ENCODE measurements at regions not wholly inside any gene's neighbourhood (a gene's known extent, or its start where the extent isn't known, plus 50 kb on each side); places are given as distances from the start of the nearest gene placed in this dataset.

DNA sequence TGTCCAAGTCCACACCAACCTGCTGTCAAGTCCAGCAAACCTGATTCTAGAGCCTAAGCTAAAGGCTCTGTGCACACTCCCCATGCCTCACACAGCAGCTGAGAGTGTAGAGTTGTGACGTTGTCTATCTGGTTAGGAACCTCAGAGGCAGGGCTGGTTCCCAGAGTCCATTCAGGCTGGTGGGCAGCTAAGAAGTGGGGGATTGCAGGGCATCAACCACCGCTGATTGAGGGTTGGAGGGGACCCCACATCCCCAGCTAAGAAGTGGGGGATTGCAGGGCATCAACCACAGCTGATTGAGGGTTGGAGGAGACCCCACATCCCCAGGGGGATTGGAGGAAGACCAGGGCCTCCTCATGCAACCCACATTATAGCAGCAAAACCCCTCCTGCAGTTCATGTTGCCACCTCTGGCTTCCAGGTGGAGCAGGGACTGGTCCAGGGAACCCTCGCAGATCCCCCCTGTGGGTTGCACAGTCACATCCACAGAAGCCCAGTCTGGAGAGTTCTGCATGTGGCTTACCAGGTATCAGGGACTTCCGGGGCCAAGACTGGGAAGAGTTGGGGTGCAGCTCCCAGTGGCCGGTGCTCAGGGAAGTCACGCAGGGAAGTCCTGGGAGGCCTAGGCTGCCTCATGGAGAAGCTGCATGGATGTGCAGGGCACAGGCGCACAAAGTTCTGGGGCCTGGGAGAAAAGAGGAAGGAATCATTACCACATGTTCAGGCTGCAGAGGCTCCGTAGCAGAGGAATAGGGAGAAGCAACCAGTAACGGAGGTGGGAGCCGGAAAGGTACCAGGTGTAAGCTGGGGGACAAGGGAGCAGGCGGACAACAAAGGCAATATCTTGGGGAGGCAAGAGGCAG lies 71.4 kb upstream of the PCSK6 start:
- Histone ChIP-seq H3K27ac (no peak overlapping the region), H3K27me3 (peaks cover 3% of the 10 kb centered on the region; the same call in 1 of the 2 replicates), H3K36me3 (no peaks in the 10 kb centered on the region), H3K4me3 (no peak overlapping the region), H3K4me1 (peaks cover 12% of the 10 kb centered on the region; the same call in 1 of the 2 replicates), H3K9me3 (replicated peaks) (no peaks in the 10 kb centered on the region)
- no peak for DNase-seq

DNA sequence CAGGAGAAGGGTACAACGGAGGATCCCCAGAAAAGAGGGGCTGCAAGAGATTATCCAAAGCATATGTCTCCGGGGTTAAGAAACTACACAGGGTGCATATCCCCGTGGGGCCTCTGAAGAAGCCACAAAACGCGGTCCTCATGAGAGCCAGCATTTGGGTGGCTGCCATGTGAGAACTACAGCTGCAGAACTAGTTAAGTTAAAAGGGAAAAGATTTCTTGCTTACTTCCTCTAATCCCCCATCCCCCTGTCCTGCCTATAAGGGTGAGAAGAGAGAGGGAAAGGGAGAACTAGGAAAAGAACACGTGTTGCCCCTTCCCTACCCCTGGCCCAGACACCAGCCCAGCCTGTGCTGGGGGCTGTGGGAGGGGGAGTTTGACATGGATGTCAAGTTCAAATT lies 70.4 kb upstream of the PCSK6 start:
- H3K4me3 ChIP-seq: no peak overlapping the region
- H3K9me3 ChIP-seq (replicated peaks): no peaks in the 10 kb centered on the region
- DNase-seq: peak in 1 of 2 experiments; percentile 31
- no peak overlapping the region for H3K27ac ChIP-seq
- peaks cover 3% of the 10 kb centered on the region; the same call in 1 of the 2 replicates for H3K27me3 ChIP-seq
- peaks cover 12% of the 10 kb centered on the region; the same call in 1 of the 2 replicates for H3K4me1 ChIP-seq
- no peaks in the 10 kb centered on the region for H3K36me3 ChIP-seq

DNA sequence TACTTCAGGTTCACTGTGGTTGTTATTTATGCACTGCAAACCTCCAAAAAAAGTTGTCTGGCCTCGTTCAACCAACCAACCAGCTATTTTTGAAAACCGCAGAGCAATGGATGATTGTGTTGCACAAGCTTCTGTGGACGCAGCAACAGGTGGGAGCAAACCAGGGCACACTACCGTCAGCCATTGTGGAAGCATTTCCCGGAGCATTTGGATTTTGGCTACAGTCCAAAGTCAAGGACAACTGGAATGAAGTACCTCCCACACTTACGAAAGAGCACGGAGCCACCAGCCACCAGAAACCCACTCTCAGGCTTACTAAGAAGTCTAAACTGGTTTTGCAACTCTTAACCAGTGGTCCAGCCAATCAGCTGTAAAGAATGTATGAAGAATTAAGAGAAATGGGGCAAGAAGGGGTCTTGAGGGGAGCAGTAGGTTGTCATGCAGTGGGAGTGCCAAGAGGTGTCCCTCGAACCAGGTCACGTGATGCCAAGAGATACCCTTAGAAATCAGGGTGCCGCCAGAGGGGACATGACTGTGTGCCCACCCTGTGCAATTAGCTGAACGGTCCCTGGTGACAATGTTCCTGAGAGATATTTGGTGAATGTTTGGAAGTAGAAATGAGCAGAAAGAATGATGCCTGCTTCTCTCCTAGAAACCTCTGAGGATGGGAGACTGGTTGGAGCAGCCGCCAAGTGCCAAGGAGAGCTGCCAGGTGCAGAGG lies 68.9 kb upstream of the PCSK6 start:
- no peak overlapping the region for H3K27ac ChIP-seq
- peaks cover 12% of the 10 kb centered on the region; the same call in 1 of the 2 replicates for H3K4me1 ChIP-seq
- peak; percentile 75 to 90 for DNase-seq
- H3K9me3 ChIP-seq (replicated peaks): no peaks in the 10 kb centered on the region
- H3K36me3 ChIP-seq: no peaks in the 10 kb centered on the region
- H3K27me3 ChIP-seq: no peaks in the 10 kb centered on the region
- no peak overlapping the region for H3K4me3 ChIP-seq

DNA sequence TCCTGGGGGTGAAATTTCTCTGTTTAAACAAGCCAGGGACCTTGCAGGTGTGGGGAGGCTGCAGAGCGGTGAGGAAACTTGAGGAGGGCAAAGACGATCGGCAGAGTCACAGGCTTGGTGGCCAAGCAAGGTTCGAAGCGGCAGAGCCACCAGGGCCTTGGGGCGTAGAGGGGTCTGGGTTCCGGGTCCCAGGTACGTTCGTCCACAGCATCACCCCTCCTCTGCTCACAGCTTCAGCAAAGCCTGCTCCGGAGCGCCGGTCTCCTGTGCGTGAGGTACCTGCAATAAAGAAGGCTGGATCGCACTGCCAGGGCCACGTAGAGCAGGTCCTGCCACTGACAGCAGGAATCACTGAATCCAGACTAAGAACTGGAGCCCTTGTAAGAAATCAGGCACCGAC lies 66.8 kb upstream of the PCSK6 start:
- H3K27ac ChIP-seq: no peak overlapping the region
- H3K27me3 ChIP-seq: no peaks in the 10 kb centered on the region
- H3K4me3 ChIP-seq: no peak overlapping the region
- H3K36me3 ChIP-seq: no peaks in the 10 kb centered on the region
- H3K9me3 ChIP-seq (replicated peaks): no peaks in the 10 kb centered on the region
- no peak for DNase-seq
- peaks cover 12% of the 10 kb centered on the region; the same call in 1 of the 2 replicates for H3K4me1 ChIP-seq

DNA sequence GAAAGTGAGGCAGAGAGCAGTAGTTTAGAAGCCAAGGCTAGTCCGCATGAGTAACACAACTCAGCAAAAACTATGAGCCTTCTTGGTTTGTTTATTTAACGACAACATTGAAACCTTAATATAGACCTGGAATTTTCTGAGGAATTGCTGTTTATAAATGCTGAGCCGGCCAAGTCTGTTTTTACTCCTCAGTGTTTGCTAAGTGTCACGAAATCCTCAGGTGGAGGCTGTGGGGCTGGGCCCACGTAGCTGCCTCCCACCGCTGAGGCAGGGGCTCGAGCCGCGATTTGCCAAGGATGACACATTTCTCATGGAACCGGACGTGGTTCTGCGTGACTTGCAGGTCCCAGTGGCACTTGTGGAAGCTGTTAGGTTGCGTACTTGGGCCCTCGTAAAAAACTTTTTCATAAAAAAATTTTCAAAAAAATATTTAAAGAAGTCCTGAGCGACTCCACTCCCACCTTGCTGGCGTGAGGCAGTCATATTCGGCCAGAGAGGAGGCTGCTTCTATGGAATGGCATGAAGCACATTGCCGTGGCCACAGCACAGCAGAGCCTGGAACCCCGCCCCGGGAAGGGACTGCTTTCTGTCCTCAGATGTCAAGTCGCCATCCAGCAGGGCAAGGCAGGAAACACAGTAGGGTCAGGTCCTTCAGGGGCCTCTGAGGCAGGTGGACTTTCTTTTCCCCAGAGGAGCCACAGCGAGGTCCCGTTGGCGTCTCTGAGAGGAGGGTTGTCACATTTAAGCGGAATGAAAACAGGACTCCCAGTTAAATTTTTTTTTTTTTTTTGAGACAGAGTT lies 64.8 kb upstream of the PCSK6 start:
- no peaks in the 10 kb centered on the region for H3K27me3 ChIP-seq
- no peak for DNase-seq
- H3K36me3 ChIP-seq: no peaks in the 10 kb centered on the region
- H3K4me3 ChIP-seq: no peak overlapping the region
- peaks cover 9% of the 10 kb centered on the region; the same call in 1 of the 2 replicates for H3K4me1 ChIP-seq
- no peaks in the 10 kb centered on the region for H3K9me3 ChIP-seq (replicated peaks)
- no peak overlapping the region for H3K27ac ChIP-seq

DNA sequence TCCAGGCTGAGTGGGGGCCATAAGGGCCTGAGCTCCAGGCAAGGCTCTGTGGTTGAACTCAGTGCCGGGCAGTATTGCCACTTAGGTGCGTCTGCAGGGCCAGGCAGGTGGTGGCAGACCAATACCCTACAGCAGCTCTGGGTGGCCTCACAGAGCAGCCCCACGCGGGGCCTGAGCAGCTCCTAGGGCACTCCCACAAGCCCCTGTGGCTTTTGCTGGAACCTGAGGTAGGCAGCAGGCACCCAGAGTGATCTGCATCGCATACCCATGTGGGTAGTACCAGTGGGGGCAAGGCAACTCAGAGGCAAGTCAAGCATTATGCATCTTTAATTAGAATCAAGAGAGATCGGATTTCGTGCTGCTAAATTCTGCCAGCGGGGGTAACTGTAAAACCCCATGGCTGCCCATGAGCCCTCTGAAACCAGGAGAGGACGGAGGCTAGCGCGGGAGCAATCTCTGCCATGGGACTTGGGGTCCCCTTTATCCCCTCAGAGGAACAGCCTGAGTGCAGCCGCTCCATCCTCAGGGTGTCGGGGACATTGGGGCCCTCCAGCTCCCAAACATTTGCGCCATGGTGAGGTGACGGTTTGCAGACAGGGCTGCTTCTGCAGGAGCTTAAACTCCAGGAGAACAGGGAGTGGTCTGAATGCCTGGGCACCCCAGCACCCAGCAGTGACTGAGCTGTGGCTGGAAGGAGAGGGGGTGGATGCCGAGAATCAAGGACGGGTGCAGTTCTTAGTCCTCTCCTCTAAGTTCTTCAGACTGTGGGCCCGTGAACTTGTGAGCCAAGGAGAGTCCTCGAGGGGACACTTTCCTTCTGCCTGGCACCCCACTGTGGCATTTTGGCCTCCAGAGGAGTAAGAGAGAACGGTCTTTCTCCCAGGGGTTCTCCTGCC lies 62.4 kb upstream of the PCSK6 start:
- no peaks in the 10 kb centered on the region for H3K27me3 ChIP-seq
- no peaks in the 10 kb centered on the region for H3K9me3 ChIP-seq (replicated peaks)
- no peak overlapping the region for H3K27ac ChIP-seq
- no peaks in the 10 kb centered on the region for H3K4me1 ChIP-seq
- no peaks in the 10 kb centered on the region for H3K36me3 ChIP-seq
- H3K4me3 ChIP-seq: no peak overlapping the region
- DNase-seq: no peak

DNA sequence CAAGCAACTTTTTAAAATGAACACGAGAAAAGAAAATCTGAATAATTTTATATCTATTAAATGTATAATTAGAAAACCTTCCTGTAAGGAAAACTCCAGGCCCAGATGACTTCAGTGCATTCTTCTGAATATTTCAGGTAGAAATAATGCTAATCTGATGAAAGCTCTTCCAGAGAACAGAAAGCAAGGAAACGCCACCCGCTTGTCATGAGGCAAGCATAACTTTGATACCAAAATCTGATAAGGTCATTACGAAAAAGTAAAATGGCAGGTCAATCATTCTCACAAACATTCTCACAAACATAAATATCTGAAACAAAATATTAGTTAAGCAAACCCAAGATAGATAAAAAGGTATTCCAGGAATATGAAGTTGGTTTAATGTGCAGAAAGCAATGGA lies 60.6 kb upstream of the PCSK6 start:
- Histone ChIP-seq H3K4me3 (no peak overlapping the region), H3K27me3 (no peaks in the 10 kb centered on the region), H3K27ac (no peak overlapping the region), H3K9me3 (replicated peaks) (no peaks in the 10 kb centered on the region), H3K4me1 (no peaks in the 10 kb centered on the region), H3K36me3 (no peaks in the 10 kb centered on the region)
- DNase-seq: no peak

DNA sequence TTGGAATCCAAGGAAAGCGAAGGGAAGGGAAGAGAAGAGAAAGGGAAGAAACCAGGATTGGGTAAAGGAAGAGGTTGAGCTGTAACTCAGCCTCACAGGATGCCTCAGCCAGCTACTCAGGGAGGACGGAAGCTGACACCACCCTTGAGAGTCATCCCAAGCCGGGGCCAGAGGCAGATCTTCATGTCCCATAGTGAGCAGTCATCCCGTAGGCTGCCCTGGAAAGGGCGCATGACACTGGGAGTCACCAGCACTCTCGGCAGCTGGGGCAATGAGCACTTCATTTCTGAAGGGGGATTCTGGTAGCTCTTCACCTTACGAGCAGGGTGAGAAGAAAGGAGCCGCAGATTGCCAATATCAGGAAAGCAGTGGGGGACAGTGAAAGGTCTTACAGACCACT lies 60.1 kb upstream of the PCSK6 start:
- Histone ChIP-seq H3K9me3 (replicated peaks) (no peaks in the 10 kb centered on the region), H3K27me3 (no peaks in the 10 kb centered on the region), H3K36me3 (no peaks in the 10 kb centered on the region), H3K27ac (no peak overlapping the region), H3K4me3 (no peak overlapping the region), H3K4me1 (no peaks in the 10 kb centered on the region)
- no peak for DNase-seq

DNA sequence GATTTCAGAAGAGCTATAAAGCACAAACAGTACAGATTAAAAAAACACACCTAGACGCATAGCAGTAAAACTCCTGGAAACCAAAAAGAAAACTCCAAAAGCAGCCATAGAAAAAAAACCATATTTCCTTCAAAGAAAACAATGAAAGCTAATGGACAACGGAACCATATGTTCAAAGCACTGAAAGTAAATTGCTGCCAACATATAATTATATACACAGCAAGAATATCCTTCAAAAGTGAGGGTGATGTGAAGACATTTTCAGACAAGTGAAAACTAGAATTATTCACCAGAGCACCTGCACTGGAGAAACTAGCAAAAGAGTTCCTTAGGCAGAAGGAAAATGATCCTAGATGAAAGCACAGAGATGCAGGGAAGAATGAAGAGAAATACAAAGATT lies 58.2 kb upstream of the PCSK6 start:
- DNase-seq: no peak
- Histone ChIP-seq H3K27ac (no peak overlapping the region), H3K9me3 (replicated peaks) (no peaks in the 10 kb centered on the region), H3K4me1 (no peaks in the 10 kb centered on the region), H3K36me3 (no peaks in the 10 kb centered on the region), H3K4me3 (no peak overlapping the region), H3K27me3 (no peaks in the 10 kb centered on the region)

DNA sequence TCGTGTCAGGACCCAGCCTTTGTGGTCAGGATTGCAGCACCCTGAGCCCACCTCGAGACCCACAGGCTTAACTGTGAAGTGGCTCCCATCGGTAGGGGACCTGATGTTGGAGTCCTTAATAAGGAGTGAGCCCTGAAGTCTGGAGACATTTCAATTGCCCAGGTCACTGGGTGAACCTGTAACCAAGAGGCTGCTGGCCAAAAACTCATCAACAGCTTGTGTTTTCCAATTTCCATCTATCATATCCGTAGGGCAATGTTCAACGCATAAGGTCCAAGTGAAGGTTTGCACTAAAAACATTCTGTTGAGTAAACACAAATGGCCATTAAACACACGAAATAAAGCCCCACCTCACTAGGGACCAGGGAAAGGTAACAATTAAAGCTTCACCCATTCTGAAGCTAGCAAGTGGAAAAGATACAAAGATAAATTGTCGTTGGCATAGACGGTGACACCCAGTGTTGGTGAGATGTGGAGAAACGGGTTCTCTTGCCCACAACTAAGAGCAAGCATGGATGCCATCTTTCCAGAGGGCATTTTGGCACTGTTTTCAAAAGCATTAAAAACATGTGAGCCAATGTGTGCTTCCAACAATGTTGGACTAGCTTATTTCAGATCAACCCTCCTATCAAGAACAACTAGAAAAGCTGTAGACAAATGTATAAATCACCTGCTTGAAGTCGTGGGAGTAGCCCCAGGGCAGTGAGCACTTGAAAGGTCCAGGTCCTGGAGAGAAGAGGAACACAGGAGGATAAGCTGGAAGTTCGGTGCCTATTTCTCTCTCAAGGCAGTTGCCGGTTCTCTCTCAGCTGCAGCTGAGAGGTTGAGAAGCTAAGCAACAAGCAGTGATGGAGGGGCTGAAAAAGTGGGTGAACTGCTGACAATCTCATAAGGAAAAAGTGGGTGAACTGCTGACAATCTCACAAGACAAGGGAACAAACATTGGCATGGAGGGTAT lies 56.3 kb upstream of the PCSK6 start:
- Histone ChIP-seq H3K27ac (no peak overlapping the region), H3K36me3 (no peaks in the 10 kb centered on the region), H3K27me3 (no peaks in the 10 kb centered on the region), H3K9me3 (replicated peaks) (no peaks in the 10 kb centered on the region), H3K4me1 (no peaks in the 10 kb centered on the region), H3K4me3 (no peak overlapping the region)
- no peak for DNase-seq

DNA sequence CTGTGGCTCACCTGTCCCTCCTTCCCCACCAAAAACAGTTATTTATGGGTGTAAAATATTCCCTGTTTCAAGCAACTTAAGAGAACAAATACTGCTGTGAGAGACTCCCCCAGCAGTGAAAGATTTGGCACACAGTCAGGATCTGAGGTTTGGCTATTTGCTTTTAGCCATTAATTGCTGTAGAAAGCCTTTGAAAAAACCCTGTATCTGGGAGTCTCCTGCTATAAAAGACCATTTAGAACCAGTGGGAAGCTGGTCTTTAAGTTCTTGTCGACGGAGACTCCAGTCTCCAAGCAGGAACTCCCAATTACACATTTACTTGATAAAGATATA lies 55.1 kb upstream of the PCSK6 start:
- no peak for DNase-seq
- Histone ChIP-seq H3K4me1 (no peaks in the 10 kb centered on the region), H3K36me3 (no peaks in the 10 kb centered on the region), H3K27ac (no peak overlapping the region), H3K9me3 (replicated peaks) (no peaks in the 10 kb centered on the region), H3K27me3 (no peaks in the 10 kb centered on the region), H3K4me3 (no peak overlapping the region)

DNA sequence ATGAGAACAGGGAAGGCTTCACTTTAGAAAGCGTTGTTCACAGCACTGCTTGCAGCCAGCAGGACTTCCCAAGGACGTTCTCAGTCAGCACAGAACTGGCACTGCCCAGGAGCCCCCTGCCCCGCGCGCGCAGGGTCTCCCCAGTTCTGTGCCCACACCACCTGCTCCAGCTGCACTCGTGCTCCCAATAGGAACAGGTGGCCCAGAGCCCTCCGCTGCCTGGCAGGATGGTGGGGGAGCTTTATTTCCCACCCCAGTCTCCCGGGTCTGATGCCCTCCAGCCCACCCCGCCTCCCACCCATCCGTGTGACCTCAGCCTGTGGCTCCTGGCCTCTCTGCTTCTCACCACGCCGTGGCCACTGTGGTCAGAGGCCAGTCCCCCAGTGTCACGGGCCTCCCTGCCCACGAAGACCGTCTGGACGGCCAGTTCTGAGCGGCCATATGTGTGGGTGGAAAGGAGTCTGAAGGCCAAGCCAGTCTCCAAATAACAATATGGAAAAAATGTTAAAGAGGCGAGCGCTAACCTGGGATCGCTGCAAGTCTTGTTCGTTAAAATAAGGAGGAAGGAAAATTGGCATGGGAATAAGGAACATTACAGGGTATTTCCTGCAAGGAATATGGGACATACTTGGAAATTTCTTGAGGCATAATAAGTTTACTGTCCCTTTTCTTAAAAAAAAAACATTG lies 54.6 kb upstream of the PCSK6 start:
- no peak overlapping the region for H3K4me3 ChIP-seq
- no peaks in the 10 kb centered on the region for H3K4me1 ChIP-seq
- no peak overlapping the region for H3K27ac ChIP-seq
- no peak for DNase-seq
- no peaks in the 10 kb centered on the region for H3K9me3 ChIP-seq (replicated peaks)
- H3K36me3 ChIP-seq: no peaks in the 10 kb centered on the region
- no peaks in the 10 kb centered on the region for H3K27me3 ChIP-seq

DNA sequence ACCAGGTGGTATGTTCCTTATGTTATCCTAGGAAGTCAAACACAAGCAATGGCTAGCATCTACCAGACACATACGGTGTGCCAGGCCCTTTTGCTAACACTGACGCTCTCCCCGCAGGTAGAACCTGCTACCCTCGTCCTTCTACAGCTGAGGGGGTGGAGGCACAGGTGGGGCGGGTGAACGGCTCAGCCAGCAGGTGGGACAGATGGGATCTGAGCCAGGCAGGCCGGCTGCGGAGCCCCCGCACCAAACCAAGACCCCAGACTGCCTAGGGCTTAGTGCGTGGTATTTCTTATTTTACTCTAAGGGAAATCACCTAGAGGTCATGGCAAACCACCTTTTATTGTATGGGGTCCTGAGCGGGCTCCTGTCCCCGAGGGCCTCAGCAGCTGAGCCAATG lies 53.9 kb upstream of the PCSK6 start:
- Histone ChIP-seq H3K4me1 (no peaks in the 10 kb centered on the region), H3K4me3 (no peak overlapping the region), H3K9me3 (replicated peaks) (no peaks in the 10 kb centered on the region), H3K27me3 (no peaks in the 10 kb centered on the region), H3K36me3 (no peaks in the 10 kb centered on the region), H3K27ac (no peak overlapping the region)
- DNase-seq: no peak

All from SJCRH30 (cell line).